ENCODE measurements at regions not wholly inside any gene's neighbourhood (a gene's known extent, or its start where the extent isn't known, plus 50 kb on each side); places are given as distances from the start of the nearest gene placed in this dataset.
A peak's percentile ranks its signal among the peaks of the same experiment; 100 is the strongest.

DNA sequence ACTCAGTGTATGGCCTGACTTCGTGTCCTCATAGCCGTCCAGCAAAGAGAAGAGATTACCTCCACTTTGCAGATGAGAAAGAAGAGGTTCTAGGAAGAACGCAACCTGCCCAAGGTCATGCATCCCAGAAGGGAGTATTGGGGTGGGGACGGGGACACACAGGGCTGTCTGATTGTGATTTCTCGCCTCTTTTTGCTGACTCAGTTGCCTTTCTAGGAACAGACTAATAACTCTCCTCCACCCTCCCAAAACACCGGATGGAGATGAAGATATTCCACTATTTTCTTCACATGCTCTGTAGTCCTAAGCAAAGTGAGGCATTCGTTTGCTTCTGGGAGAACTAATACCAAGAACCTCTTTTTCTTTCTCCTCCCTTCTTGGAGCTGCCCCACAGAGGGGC, 529.3 kb downstream of the MIAT start:
- DNase-seq, result no peak

DNA sequence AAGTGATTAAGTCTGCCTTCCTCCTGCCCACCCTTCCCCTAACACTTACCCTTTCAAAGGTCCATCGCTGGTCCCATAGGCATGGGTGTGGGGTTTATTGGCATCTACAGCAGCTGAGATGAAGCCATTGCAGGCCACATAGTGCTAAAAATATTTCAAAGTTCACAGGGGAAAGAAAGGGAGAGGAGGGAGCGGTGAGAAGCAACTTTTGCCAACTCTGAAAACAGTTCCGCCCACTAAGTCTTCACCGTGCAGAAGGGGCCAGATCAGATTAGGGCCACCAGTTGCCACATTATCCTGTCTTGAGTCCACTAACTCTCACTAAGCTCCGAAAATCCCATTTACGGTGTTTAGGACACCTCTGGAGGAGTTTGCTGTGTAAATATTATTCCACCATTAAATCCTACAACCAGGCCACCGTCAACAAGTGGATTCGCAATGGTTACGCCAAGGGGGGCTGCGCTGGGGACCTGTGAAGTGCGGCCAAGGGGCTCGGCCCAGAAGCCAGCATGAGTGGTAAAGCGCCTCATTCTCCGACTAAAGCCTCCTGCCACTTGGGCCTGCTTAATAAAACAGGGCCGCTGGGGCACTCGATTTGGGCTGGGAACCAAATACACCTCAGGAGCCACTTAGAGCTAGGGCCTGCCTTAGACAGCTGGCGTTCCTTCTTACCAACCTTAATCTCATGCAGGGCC, 534.9 kb downstream of the MIAT start:
- DNase-seq, result no peak

DNA sequence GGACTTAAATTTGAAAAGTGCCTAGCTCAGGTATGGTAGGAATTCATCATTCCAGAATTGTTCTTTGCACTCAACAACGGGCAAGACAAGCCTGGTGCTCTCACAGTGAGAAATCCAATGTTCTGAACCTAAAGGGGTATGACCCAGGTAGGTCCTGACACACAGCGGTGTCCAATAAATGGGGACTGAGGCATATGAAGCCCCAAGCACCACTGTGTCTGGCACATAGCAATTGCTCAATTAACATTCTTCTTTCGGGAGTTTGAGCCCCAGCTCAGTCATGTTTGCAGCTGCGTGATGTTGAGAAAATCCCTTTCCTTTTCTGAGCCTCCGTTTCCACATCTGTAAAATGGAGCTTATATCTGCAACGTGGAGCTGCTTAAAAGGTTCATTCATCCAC, 535.8 kb downstream of the MIAT start:
- DNase-seq, result no peak

DNA sequence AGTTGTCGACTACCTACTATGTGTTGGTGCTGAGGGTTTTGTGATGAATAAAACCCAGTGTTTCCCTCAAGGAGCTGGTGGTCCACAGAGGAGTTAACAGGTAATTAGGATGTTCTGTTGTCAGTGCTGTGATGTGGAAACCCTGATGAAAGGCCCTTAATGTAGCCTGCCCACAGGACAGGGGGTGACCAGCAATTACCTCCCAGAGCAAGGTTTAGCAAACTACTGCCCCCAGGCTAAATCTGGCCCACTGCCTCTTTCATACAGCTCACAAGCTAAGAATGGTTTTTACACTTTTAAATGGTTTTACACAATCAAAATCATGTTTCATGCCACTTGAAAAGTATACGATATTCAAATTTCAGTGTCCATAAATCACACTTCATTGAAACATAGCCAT, 536.2 kb downstream of the MIAT start:
- no peak for DNase-seq

DNA sequence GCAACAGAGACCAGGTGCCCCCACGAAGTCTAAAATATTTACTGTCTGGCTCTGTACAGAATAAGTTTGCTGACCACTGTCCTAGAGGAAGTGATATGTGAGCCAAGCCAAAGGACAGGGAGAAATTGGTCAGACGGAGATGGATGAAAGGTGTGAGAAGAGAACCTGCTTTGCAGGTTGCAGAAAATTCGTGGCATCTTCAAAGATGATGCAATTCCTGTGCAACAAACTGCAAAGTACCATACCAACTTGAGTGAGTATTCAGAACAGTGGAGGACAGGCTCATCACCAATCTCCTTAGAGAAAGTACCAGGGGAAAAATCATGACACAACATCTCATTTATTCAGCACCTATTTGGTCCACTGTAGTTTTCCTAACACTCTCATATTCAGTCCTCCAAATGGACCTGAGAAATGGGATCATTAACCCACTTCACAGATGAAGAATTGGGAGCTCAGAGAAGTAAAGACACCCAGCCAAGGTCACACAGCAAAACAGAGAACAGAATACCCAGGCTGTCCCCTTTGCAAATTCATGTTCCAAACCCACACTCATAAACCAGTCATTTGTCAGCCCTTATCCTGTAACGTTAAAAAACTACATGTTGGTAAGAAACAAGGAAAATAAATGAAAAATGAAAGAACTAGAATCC, 536.8 kb downstream of the MIAT start:
- peak in 1 of 5 donors; percentile 15 for DNase-seq

- no peak for DNase-seq
Observed at GRCh38 chr22:27195094-27195493, 537.7 kb downstream of the MIAT start.

DNA sequence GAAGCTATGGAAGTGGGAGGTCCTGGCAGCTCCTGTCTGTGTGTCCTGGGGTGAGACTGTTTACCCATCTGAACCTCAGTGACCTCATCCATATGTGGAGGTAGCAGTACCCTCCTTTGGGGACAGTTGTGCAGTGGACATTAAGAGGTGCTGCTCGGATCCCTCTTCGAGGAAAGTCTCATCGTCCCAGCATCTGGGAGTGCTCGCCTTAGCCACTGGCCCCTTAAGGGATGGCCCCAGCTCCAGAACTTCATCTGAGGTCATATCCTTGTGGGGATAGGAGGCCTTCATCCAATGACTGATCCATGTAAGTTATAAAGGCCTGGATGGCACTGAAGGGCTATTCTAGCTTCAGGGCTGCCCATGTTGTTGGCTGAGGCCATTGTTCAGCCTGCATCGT, 538.1 kb downstream of the MIAT start:
- DNase-seq, result no peak

GRCh38 chr22:27196606-27197005, 539.2 kb downstream of the MIAT start:
- DNase-seq, result no peak

DNA sequence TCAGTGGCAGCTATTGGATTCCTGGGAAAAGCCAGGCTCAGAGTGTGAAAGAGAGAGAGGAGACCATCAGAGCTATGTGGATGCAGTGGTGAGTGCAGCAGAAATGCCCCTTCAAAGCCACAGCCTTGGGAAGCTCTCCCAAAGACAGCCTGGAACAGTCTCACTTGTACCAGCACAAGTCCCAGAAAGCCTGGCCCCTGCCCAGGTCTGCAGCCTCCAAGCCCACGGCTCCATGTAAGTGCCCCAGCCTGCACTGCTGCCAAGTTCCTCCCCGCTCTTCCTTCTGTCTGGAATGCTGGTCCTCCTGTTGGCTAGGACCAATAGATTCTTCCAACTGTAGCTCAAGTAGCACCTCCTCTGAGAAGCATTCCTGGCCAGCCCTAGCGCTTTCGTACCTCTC, 539.7 kb downstream of the MIAT start:
- no peak for DNase-seq

- no peak for DNase-seq
Observed at GRCh38 chr22:27197618-27198017, 540.2 kb downstream of the MIAT start.

GRCh38 chr22:27198518-27199035, 541.2 kb downstream of the MIAT start:
- no peak for DNase-seq

DNA sequence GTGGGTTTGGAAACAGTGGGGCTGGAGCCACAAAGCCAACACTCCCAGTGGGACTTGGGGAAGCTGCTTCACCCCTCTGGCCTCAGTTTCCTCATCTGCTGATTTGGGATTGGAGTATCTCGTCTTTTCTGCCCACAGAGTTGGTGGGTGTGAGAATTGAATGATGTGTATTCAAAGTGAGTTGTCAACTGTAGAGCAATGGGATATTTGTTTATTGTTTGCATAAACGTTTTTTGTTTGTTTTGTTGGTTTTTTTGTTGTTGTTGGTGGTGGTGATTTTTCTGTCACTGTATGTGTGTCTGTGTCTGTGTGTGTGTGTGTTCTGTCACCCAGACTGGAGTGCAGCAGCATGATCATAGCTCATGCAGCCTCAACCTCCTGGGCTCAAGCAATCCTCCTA, 542.0 kb downstream of the MIAT start:
- DNase-seq, result no peak

DNA sequence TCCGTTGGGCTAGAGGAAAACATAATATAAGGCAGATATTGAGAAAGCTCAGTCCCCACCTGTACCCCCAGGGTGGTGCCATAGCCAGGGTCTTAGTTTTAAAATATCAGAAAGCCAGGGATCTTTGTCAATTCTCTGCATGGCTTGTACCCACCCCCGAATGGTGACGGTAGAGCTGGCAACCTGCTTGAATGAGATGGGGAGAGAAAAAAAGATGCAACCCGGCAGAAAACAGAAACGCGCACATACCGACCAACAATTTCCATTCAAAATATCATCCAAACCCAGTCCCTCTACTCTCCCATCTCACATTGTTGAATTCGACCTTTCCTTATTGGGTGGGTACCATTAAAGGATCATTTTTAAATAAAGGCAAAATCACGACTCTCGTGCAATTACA, 543.9 kb downstream of the MIAT start:
- no peak for DNase-seq

GRCh38 chr22:27201741-27202140, 544.4 kb downstream of the MIAT start:
- DNase-seq, result no peak

DNA sequence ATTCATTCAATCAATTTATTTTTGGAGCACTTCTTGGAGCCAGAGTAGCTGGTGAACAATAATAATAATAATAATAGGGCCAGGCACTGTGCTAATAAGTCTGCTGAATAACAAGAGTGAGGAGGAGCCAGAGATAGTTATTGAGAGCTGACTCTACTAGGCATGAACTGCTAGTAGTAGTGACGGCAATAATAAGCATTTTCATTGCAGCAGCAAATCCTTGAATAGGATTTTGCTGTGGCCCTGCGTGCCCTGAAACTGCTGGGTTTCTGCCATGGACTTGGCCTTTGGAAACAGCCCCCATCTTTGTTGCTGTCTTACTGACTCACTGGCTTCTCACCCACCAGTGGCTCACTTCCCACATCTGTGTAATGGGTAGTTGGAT, 545.9 kb downstream of the MIAT start:
- DNase-seq, result no peak

DNA sequence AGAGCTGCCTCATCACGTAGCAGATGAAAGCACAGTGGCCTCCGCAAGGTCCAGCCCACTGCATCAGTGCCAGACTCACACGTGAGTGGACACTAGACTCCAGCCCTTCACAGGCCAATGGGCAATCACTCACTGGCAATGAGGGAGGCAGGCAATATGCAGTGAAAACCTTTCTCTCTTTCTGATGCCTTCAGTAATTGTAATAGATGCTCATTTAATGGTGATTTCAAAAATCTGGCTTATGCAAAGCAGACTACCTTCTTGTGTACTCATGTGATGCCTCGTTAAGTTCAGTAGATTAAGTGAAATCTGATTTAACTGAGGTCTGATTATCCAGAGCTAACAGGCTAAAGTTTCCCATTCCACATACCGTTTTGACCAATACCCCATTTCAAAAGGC, 546.9 kb downstream of the MIAT start:
- DNase-seq, result no peak

DNA sequence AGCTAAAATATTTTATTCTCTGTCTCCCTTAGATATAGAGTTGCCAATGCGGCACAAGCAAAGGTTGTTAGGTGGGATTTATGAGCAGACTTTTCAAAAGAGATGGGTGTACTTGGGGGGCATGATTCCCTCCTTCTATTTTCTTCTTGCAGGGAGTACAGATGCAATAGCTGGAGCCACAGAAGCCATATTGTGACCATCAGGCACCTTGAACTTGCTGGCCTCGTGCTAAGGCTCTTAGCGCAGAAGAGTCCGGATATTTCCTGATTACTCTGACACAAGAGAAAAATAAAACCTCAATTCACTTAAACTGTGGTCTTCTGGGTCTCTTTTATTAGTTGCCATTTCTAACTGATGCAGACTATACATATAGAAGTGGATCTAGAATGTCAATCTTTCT, 547.4 kb downstream of the MIAT start:
- DNase-seq, result no peak

DNA sequence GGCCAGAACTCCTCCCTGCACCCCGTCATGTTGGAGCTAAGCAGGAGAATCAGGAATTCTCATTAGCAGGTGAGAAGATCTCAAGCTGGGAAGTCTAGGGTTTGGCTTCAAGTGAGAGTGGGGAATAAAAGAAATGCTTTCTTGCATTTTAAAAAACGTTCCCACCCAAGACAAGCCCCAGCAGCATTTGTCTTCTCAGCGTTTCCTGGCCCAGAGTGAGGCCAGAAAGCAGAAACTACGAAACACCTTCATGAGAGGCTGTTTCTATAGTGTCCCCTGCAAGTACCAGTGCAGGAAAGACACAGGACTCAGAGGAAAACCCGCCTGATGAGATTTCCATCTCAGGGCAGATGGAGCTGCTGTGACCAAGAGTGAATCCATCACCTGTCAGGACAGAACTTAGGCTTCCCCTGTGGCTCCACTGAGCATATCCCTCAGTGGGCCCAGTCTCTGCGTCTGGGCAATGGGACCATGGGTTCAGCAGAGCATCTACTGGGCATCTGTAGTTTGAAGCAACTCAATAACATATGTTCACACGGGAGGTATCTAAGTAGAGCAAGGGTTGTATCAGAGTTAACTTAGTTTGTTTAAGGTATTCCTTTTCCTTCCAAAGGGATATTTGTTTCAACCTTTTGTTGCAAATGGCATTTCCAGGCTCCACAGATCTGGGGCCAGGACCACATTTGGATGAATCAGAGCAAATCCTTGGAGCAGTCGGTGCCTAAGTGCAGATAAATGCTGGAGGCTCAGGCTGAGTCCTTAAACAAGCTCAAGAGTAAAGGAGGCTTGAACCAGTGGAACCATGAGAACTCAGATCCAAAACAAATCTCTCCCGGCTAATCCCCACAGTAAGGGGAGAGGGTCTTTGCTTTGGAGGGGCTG, 548.3 kb downstream of the MIAT start:
- DNase-seq, result no peak

DNA sequence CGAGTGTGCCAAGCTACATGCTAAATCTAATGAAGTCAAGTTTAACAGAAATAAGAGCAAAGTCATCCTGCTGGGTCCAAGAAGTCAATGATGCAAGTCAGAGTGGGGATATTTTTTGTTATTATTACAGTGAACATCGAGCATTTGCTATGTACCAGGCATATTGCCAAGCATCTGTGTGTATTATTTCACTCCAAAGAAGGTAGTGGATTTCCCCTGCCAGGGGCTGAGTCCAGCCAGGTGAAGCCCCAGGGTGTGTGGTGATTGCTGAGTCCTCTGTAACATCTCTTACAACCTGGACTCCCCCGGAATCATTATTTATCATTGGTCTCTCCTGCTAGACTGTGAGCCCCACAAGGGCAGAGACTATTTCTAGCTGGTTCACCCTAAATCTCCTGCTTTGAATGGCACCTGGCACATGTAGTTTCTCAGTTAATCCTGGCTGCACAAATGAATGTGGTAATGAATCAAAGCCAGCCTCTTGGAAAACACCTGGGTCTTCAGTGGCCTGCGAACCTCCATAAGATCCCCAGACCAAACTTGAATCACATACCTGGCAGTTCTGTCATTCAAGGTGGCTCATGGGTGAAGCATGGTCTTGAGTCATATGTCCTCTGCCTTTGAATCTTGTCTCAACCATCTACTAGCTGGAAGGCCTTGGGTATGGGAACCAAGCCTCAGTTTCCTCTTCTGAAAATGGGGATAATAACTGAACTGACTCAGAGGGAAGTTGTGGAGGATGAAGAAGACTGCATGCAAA, 549.2 kb downstream of the MIAT start:
- DNase-seq, result no peak

DNA sequence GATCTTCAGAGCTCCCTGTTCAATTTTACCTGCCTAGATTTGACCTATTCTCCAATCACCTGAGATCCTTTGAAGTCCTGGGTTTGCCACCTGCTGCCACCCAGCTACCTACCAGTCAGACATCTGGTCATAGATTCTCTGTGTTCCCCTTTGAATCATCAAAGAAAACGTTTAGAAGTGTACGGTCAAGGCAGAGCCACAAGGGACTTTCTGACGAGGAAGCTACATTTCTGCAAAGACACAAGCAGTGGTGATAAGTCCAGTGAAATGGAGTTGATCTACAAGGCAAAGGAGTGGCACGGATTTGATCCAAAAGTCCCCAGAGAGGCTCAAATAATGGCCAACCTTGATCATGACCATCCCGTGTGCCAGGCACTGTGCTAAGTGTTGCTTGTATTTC, 549.9 kb downstream of the MIAT start:
- no peak for DNase-seq

DNA sequence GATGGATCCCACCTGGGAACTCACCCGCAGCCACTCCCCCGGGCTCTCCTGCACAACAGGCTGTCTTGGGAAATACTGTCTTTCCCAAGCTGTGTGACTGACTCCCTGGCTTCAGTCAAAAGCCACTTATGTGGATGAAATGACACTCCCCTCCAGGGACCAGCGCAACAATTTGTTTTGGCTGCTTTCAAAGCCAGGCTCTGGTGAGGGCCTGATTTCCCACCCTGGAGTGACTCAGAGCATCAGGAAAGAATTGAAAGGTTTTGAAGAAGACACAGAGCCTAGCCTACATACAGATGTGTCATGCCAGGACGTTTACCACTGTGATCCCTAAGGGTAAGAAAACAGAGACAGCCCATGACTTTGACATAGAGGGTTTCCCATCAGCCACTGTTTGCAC, 550.5 kb downstream of the MIAT start:
- no peak for DNase-seq

- DNase-seq, result no peak
Observed at GRCh38 chr22:27210111-27210730, 552.8 kb downstream of the MIAT start.

All from T-helper 1 cell (primary cell).